ENCODE measurements at regions not wholly inside any gene's neighbourhood (a gene's known extent, or its start where the extent isn't known, plus 50 kb on each side); places are given as distances from the start of the nearest gene placed in this dataset.

DNA sequence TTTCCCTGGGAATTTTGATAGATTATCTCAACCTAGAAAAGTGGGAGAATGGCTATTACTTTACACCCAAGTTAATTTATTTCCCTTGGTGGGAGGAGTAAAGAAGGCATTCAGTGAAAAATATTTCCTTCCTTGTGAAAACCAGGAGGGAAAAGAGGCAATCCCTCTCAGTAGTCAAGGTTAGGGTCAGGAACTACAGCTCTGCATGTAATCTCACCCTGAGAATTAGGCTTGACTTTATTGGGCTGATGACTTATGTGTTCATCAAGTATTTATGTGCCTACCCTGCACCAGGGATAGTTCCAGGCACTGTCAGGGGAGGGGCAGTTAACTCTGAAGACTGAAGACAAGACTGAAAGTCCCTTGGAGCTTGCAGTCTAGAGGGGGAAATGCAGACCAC, 281.8 kb downstream of the DLEU7 start:
- no peaks in the 10 kb centered on the region for H3K79me2 ChIP-seq
- H3K27me3 ChIP-seq = no peaks in the 10 kb centered on the region
- H4K20me1 ChIP-seq (ENCODE audit: insufficient read depth, poor library complexity, severe bottlenecking) = no peaks in the 10 kb centered on the region
- TF ChIP-seq EZH2phosphoT487 (IDR thresholded peaks at IDR 0.05; ENCODE audit: low read depth, severe bottlenecking, unreplicated experiment) (no peak), EZH2 (IDR thresholded peaks at IDR 0.05; ENCODE audit: borderline replicate concordance) (no peak)
- TF ChIP-seq, protein P1, sequence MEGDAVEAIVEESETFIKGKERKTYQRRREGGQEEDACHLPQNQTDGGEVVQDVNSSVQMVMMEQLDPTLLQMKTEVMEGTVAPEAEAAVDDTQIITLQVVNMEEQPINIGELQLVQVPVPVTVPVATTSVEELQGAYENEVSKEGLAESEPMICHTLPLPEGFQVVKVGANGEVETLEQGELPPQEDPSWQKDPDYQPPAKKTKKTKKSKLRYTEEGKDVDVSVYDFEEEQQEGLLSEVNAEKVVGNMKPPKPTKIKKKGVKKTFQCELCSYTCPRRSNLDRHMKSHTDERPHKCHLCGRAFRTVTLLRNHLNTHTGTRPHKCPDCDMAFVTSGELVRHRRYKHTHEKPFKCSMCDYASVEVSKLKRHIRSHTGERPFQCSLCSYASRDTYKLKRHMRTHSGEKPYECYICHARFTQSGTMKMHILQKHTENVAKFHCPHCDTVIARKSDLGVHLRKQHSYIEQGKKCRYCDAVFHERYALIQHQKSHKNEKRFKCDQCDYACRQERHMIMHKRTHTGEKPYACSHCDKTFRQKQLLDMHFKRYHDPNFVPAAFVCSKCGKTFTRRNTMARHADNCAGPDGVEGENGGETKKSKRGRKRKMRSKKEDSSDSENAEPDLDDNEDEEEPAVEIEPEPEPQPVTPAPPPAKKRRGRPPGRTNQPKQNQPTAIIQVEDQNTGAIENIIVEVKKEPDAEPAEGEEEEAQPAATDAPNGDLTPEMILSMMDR (IDR thresholded peaks at IDR 0.05; ENCODE audit: poor library complexity) = no peak
- no peaks in the 10 kb centered on the region for H3K36me3 ChIP-seq (replicated peaks; ENCODE audit: insufficient read depth, low read depth)
- H3K4me3 ChIP-seq = no peak overlapping the region
- no peaks in the 10 kb centered on the region for H3K9me2 ChIP-seq (replicated peaks; ENCODE audit: insufficient read depth)
- H3K9me3 ChIP-seq (ENCODE audit: low read depth) = no peaks in the 10 kb centered on the region
- no peaks in the 10 kb centered on the region for H3K4me1 ChIP-seq (ENCODE audit: insufficient read depth)
- H3K27ac ChIP-seq = no peak overlapping the region
- H3K4me2 ChIP-seq = no peak overlapping the region
- no peak for DNase-seq (ENCODE audit: low spot score)
- no peak overlapping the region for H2AFZ ChIP-seq

DNA sequence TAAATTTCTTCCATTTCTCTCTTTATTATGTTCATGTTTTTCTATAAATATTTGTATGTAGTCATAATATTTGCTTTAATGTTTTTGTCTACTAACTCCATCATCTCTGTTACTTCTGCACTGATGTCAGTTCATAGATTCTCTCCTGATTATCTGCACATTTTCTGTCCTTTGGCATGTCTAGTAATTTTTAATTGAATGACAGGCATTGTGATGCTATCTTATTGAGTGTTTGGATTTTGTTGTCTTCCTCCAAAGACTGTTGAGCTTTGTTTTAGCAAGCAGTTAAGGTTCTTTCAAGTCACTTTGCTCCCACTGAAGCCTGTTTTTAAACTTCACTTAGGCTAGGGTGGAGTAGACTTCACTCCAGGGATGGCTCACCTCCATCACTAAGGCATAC, 276.8 kb downstream of the DLEU7 start:
- no peaks in the 10 kb centered on the region for H3K9me2 ChIP-seq (replicated peaks; ENCODE audit: insufficient read depth)
- no peaks in the 10 kb centered on the region for H4K20me1 ChIP-seq (ENCODE audit: insufficient read depth, poor library complexity, severe bottlenecking)
- H3K79me2 ChIP-seq = no peaks in the 10 kb centered on the region
- H3K9me3 ChIP-seq (ENCODE audit: low read depth) = no peaks in the 10 kb centered on the region
- H3K4me2 ChIP-seq = no peak overlapping the region
- H3K4me1 ChIP-seq (ENCODE audit: insufficient read depth) = no peaks in the 10 kb centered on the region
- H3K27ac ChIP-seq = no peak overlapping the region
- H2AFZ ChIP-seq = no peak overlapping the region
- no peaks in the 10 kb centered on the region for H3K36me3 ChIP-seq (replicated peaks; ENCODE audit: insufficient read depth, low read depth)
- H3K27me3 ChIP-seq = no peaks in the 10 kb centered on the region
- no peak overlapping the region for H3K4me3 ChIP-seq
- no peak for DNase-seq (ENCODE audit: low spot score)
- TF ChIP-seq EZH2 (IDR thresholded peaks at IDR 0.05; ENCODE audit: borderline replicate concordance) = no peak
- TF ChIP-seq, protein P1 (IDR thresholded peaks at IDR 0.05; ENCODE audit: poor library complexity) = no peak
- TF ChIP-seq EZH2phosphoT487 (IDR thresholded peaks at IDR 0.05; ENCODE audit: low read depth, severe bottlenecking, unreplicated experiment) = no peak

DNA sequence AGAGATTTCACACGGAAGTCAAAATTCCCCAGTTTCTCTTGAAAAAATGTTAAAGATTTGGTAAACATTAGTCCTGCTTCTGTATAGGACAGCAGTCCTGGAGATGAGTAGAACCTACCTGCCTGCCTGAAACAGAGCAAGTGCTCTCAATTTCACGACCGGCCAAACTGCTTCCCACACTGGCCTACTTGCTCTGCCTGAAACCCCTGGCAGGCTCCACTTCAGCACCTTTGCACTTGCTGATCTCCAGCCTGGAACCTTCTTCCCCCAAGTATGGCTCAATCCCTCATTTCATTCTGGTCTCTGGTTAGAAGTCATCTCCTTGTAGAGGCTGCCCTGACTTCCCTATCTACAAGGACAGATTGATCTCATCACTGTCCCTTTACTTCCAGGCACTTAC, 271.4 kb downstream of the DLEU7 start:
- H3K9me2 ChIP-seq (replicated peaks; ENCODE audit: insufficient read depth) = no peaks in the 10 kb centered on the region
- TF ChIP-seq EZH2 (IDR thresholded peaks at IDR 0.05; ENCODE audit: borderline replicate concordance) = no peak
- TF ChIP-seq, protein P1 (IDR thresholded peaks at IDR 0.05; ENCODE audit: poor library complexity) = no peak
- TF ChIP-seq EZH2phosphoT487 (IDR thresholded peaks at IDR 0.05; ENCODE audit: low read depth, severe bottlenecking, unreplicated experiment) = no peak
- WGBS (ENCODE audit: low lambda C conversion rate, missing lambda C conversion rate) = 97% methylated on average over 3 of the region's 3 CpGs
- H3K4me1 ChIP-seq (ENCODE audit: insufficient read depth) = no peaks in the 10 kb centered on the region
- no peak overlapping the region for H3K4me2 ChIP-seq
- H3K27me3 ChIP-seq = no peaks in the 10 kb centered on the region
- no peaks in the 10 kb centered on the region for H4K20me1 ChIP-seq (ENCODE audit: insufficient read depth, poor library complexity, severe bottlenecking)
- DNase-seq (ENCODE audit: low spot score) = no peak
- no peak overlapping the region for H3K27ac ChIP-seq
- no peak overlapping the region for H2AFZ ChIP-seq
- H3K9me3 ChIP-seq (ENCODE audit: low read depth) = no peaks in the 10 kb centered on the region
- no peak overlapping the region for H3K4me3 ChIP-seq
- no peaks in the 10 kb centered on the region for H3K79me2 ChIP-seq
- no peaks in the 10 kb centered on the region for H3K36me3 ChIP-seq (replicated peaks; ENCODE audit: insufficient read depth, low read depth)

DNA sequence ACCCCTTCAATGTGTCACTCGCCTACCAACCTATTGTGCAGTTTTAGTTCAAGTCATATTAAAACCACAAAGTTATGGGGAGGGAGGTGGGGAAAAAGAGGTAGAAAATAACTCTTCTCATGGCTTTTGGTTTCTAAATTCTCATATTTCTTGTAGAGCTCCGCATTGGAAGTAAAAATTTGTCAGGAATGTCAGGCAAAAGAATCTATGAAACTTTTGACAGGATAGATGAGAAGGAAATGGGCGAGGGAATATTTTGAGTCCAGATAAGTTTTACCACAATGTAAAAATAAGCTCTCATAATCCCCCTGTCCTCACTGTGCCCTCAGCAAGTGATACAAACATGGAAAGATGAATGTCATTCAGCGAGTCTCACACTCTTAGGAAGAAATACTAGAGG, 270.4 kb downstream of the DLEU7 start:
- Histone ChIP-seq H3K36me3 (replicated peaks; ENCODE audit: insufficient read depth, low read depth) (no peaks in the 10 kb centered on the region), H3K79me2 (no peaks in the 10 kb centered on the region), H3K27ac (no peak overlapping the region), H3K4me2 (no peak overlapping the region), H3K27me3 (no peaks in the 10 kb centered on the region), H2AFZ (no peak overlapping the region), H3K9me2 (replicated peaks; ENCODE audit: insufficient read depth) (no peaks in the 10 kb centered on the region), H3K4me1 (ENCODE audit: insufficient read depth) (no peaks in the 10 kb centered on the region), H3K9me3 (ENCODE audit: low read depth) (no peaks in the 10 kb centered on the region), H3K4me3 (no peak overlapping the region), H4K20me1 (ENCODE audit: insufficient read depth, poor library complexity, severe bottlenecking) (no peaks in the 10 kb centered on the region)
- TF ChIP-seq EZH2phosphoT487 (IDR thresholded peaks at IDR 0.05; ENCODE audit: low read depth, severe bottlenecking, unreplicated experiment) (no peak), EZH2 (IDR thresholded peaks at IDR 0.05; ENCODE audit: borderline replicate concordance) (no peak)
- TF ChIP-seq, protein P1 (IDR thresholded peaks at IDR 0.05; ENCODE audit: poor library complexity) = no peak
- DNase-seq (ENCODE audit: low spot score) = no peak
- 79% methylated on average over 4 of the region's 4 CpGs for WGBS (ENCODE audit: low lambda C conversion rate, missing lambda C conversion rate)

Data from hepatocyte (in vitro differentiated cells).